22Rv1 (cell line): ENCODE measurements at regions not wholly inside any gene's neighbourhood (a gene's known extent, or its start where the extent isn't known, plus 50 kb on each side); places are given as distances from the start of the nearest gene placed in this dataset.
A peak's percentile ranks its signal among the peaks of the same experiment; 100 is the strongest.

ENCODE experiments used
- H3K27ac ChIP-seq: fragments of 450-650 bp; 2 replicates; pipeline ENCODE4 v1.5.1; 2017
- ZFX ChIP-seq: fragments of 450-650 bp; IDR thresholded peaks from 2 replicates; pipeline ENCODE4 v1.6.1; 2017; ENCODE audit warnings: antibody characterized with exemption, borderline replicate concordance
- TF ChIP-seq, protein P1 (sequence below): fragments of 450-650 bp; IDR thresholded peaks from 2 replicates; pipeline ENCODE4 v1.5.1; 2017; ENCODE audit warnings: mild to moderate bottlenecking

DNA sequence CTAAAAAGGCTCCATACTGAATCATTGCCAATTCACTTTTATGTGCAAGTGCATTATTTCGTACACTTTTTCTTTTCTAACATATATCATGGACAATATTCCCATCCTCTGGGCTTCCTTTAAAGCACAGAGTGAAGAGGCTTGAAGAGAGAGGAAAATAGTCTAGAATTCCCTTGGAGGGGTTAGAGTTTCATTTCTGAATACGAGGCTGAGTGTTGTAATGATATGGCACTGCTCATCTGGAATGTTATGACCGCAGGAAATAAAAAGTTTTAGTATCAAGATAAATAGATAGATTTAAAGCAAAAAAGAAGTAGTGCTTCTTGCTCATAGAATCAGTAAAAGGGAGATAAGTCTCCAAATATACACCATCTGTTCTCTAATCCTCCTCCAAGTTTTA, 412.3 kb upstream of the SLITRK1 start:
- TF ChIP-seq, protein P1, sequence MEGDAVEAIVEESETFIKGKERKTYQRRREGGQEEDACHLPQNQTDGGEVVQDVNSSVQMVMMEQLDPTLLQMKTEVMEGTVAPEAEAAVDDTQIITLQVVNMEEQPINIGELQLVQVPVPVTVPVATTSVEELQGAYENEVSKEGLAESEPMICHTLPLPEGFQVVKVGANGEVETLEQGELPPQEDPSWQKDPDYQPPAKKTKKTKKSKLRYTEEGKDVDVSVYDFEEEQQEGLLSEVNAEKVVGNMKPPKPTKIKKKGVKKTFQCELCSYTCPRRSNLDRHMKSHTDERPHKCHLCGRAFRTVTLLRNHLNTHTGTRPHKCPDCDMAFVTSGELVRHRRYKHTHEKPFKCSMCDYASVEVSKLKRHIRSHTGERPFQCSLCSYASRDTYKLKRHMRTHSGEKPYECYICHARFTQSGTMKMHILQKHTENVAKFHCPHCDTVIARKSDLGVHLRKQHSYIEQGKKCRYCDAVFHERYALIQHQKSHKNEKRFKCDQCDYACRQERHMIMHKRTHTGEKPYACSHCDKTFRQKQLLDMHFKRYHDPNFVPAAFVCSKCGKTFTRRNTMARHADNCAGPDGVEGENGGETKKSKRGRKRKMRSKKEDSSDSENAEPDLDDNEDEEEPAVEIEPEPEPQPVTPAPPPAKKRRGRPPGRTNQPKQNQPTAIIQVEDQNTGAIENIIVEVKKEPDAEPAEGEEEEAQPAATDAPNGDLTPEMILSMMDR, result no peak
- TF ChIP-seq ZFX, result no peak
- no peak overlapping the region for H3K27ac ChIP-seq

GRCh38 chr13:84290386-84290785, 408.1 kb upstream of the SLITRK1 start:
- no peak overlapping the region for H3K27ac ChIP-seq
- TF ChIP-seq, protein P1, result no peak
- no peak for TF ChIP-seq ZFX

GRCh38 chr13:84279166-84279565, 396.9 kb upstream of the SLITRK1 start:
- no peak for TF ChIP-seq ZFX
- TF ChIP-seq, protein P1, result no peak
- no peak overlapping the region for H3K27ac ChIP-seq

- no peak overlapping the region for H3K27ac ChIP-seq
- TF ChIP-seq ZFX, result no peak
- TF ChIP-seq, protein P1, result no peak
Observed at GRCh38 chr13:84272877-84273562, 390.7 kb upstream of the SLITRK1 start.

DNA sequence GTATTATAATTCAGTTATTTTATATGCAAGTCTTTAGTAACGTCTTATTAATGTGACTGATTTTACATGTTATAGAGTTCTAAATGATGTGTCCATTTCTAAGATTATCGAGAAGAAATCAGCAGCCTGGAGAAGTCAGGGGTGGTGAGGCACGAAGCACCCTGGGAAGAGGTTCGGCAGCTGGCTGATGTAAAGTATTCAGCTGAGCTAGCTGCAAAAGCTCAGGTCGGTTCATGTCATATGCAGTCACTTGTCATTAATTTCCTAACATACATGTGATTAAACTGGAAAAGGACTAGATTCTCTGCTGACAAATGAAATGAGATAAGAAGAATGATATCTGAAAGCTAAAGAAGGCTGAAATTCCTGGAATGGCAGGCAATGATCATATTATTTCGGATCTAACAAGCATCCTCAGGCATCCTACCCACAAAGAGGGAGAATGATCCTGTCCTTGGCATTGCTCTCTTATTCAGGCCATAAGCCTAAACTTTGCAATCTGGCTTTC, 383.0 kb upstream of the SLITRK1 start:
- no peak for TF ChIP-seq ZFX
- TF ChIP-seq, protein P1, result no peak
- peak overlapping the region; percentile 25 for H3K27ac ChIP-seq

GRCh38 chr13:84263354-84264069, 381.2 kb upstream of the SLITRK1 start:
- TF ChIP-seq, protein P1, result no peak
- TF ChIP-seq ZFX, result no peak
- no peak overlapping the region for H3K27ac ChIP-seq
